NCI-H774 (cell line): ENCODE measurements at regions not wholly inside any gene's neighbourhood (a gene's known extent, or its start where the extent isn't known, plus 50 kb on each side); places are given as distances from the start of the nearest gene placed in this dataset.
A peak's percentile ranks its signal among the peaks of the same experiment; 100 is the strongest.

ENCODE experiments used
- DNase-seq: peaks from one replicate; lab custom pipeline; 2025; lab: John Stamatoyannopoulos, UW

GRCh38 chr5:110031402-110032140 lies 341.8 kb downstream of the MAN2A1 start:
- DNase-seq: no peak

- DNase-seq: no peak
These were observed 342.6 kb downstream of the MAN2A1 start for GRCh38 chr5:110032376-110032775.

GRCh38 chr5:110034056-110034600 lies 344.4 kb downstream of the MAN2A1 start:
- no peak for DNase-seq

- DNase-seq: no peak
These were observed 348.7 kb downstream of the MAN2A1 start for GRCh38 chr5:110038297-110038997.

- DNase-seq: no peak
These were observed 350.5 kb downstream of the MAN2A1 start for GRCh38 chr5:110040178-110040577.

- no peak for DNase-seq
These were observed 353.3 kb downstream of the MAN2A1 start for GRCh38 chr5:110043025-110043424.

DNA sequence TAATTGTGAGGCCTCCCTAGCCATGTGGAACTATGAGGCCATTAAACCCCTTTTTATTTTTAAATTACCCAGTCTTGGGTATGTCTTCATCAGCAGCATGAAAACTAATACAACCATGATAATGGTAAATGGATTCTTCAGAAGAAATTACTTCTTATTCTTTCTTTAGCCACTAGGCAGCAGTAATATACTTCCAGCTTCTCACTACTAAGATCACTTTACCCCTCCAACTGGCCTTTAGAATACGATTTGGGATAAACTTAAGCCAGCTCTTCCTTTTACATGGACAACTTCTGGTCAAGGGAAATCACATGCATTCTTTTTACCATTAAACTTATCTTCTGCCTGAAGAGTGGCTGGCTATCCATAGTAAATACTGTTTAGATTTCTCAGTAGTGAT lies 355.4 kb downstream of the MAN2A1 start:
- no peak for DNase-seq

DNA sequence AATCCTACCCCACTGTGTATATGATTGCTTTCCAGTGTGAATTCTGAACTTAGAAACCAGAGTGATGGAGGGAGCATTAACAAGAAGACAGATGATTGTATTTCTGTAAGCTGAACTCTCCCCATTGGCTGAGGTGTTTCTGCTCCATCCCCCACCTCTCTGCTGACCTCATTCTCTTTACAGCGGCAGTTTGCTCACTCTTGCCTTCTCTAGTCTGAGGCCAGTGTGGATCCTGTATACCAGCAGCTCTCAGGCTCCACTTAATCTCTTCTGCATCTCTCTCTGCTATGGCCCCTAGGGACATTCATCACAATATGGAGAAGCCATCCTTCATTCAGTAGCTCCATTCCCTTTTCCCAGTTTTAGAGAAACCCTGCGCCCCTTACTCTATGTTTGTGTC lies 358.8 kb downstream of the MAN2A1 start:
- no peak for DNase-seq

DNA sequence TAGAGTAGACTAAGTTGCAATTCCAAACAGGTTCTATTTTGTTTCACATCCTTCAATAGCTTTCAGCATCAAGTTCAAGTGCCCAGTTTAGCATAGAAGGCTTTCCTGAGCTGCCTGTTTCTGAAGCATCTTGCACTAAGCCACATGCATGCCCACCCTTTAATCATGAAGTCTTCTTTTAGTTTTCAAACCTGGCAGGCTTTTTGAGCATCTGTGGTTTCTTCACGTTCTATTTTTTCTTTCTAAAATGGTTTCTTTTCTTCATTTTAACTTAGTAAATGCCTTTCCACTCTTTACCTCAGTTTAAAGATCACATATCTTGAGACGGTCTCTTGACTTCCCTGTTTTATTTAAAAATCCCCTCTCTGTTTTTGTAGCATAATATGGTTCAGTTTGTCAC lies 360.1 kb downstream of the MAN2A1 start:
- no peak for DNase-seq

DNA sequence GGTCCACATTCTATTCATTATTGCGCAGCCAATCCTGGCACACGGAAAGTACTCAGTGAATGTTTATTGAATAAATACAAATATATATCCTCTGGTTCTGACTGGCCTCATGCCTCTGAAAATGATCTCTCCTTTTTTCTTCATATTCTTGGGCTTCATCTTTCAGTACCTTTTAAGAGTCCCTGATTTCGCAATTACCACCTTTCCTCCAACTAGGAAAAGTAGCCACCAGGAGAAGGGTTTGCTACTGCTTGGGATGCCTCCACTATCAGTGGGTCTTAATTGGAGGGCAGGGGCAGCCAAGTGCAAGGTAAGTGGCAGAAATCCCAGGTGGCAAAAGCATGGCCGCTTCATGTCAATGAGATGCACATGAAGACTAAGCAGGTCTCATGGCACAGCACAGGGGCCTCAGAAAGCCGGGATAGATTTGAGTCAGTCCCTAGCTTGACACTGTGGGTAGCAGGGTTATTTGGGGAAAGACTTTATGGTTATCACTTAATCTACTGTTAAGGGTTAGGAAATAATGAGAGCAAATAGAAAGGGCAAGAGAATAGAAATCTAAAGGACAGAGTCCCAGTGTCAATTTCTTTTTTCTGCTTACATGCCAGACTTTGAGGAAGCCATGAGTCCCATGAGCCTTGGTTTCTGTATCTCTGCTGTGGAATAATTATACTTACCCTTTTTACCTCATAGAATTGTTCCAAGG lies 361.1 kb downstream of the MAN2A1 start:
- DNase-seq: no peak

DNA sequence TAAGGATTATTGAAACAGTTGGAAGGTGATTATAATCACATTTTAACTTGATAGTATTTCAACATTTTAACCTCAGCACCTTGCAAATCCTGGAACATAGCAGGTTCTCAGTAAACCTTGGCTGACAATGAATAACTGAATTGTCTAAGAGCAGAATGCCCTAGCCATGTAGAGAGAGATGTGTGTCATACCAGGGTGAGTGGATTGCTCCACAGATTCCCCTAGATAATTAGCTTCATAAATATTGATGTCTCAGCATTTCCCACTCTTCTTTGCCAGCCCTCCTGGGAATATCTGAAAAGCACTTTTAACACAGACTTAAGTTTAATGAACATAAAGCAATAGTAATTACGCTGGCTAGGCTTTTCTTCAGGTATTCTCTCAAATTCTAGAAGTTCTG lies 363.5 kb downstream of the MAN2A1 start:
- no peak for DNase-seq

GRCh38 chr5:110053824-110054223 lies 364.1 kb downstream of the MAN2A1 start:
- no peak for DNase-seq

GRCh38 chr5:110054240-110054639 lies 364.5 kb downstream of the MAN2A1 start:
- DNase-seq: peak; percentile 19

GRCh38 chr5:110055302-110055701 lies 365.6 kb downstream of the MAN2A1 start:
- no peak for DNase-seq

DNA sequence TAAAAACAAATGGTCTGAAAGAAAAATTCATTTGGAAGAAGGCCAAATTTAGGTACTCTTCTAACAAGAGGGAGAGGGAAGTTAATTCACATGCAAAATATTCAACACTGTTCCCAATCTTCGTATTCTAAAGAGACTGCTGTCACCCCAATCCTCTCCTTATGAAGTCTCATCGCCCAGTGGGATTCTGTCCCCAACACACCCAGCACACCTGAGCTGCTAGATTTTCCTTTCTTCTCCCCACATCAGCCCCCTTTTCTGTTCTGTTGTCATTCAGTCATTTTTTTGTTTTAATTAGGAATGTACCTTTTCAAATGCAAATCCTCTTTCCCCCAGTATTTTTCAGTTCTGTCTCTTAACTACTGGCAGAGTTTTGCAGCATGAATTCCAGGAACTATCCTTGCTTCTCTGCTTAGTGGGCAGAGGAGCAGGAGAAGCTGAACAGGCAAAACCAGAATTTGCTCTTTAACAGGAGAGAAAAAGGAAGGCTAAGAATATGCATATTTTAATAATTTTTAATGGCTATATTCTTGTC lies 366.9 kb downstream of the MAN2A1 start:
- DNase-seq: no peak

DNA sequence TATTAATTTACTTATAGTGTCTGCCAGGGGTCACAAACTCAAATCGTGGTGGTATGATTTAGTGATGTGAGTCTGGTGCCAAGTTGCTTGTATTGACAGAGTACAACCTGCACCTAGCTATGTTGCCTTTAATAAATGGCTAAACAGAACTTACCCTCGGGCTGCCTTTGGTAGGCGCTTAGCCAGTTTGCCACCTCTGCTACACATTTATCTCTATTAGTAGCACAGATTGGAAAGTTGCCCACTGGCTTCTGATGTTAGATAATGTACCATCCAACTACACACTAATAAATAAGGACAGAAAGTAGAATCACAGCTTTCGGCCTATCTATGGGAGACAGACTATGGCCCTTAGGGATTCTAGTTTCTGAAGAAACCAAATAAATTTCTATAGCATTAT lies 368.4 kb downstream of the MAN2A1 start:
- DNase-seq: no peak

DNA sequence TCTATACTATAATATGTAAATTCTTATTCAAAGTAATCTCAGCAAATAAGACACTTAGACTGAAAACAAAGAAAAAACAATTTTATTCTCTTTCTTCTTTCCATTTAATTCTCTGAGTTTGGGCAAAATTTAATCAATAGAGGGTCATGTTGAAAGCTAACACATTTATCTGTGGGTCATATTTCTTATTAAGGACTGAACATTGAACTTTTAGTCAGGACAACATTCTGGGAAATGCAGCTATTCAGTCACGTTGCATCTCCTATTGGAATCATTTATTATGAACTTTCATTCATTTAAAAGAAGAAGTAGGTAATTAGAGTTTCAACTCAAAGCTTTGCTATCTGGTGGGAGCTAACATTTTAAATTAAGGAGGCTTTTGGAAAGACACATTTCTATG lies 372.5 kb downstream of the MAN2A1 start:
- no peak for DNase-seq

- DNase-seq: no peak
These were observed 374.2 kb downstream of the MAN2A1 start for GRCh38 chr5:110063640-110064602.

- DNase-seq: no peak
These were observed 375.0 kb downstream of the MAN2A1 start for GRCh38 chr5:110064603-110065268.

- no peak for DNase-seq
These were observed 381.1 kb downstream of the MAN2A1 start for GRCh38 chr5:110070836-110071235.

- DNase-seq: no peak
These were observed 382.9 kb downstream of the MAN2A1 start for GRCh38 chr5:110072651-110073050.
